CD4-positive, alpha-beta memory T cell (primary cell): ENCODE measurements at regions not wholly inside any gene's neighbourhood (a gene's known extent, or its start where the extent isn't known, plus 50 kb on each side); places are given as distances from the start of the nearest gene placed in this dataset.

ENCODE experiments used
- CTCF ChIA-PET: fragments of 350-600 bp; sonication (Branson Sonifier 250); formaldehyde crosslinking; loops from one replicate; lab custom pipeline; 2021; ENCODE audit warnings: inconsistent platforms; ENCODE audit not compliant: partially characterized antibody; lab: Charles Lee
- POLR2A ChIA-PET: fragments of 350-600 bp; sonication (Branson Sonifier 250); formaldehyde crosslinking; loops from one replicate; lab custom pipeline; 2021; ENCODE audit not compliant: partially characterized antibody; lab: Charles Lee
- DNase-seq, 5 donors: peaks; one replicate each; pipeline versions ENCODE4 v3.0.0 to v3.0.0-alpha.2; 2020 to 2022; ENCODE audit warnings: mixed read lengths in 1 of 5
- H3K27ac ChIP-seq: one replicate; pipeline ENCODE4 v1.7.0; 2013; ENCODE audit warnings: low read depth, low read length
- H3K27me3 ChIP-seq: 2 replicates; pipeline ENCODE4 v1.7.0; 2013; ENCODE audit warnings: mild to moderate bottlenecking, low read length, moderate library complexity; ENCODE audit not compliant: insufficient read depth
- H3K36me3 ChIP-seq: 2 replicates; pipeline ENCODE4 v1.7.0; 2013; ENCODE audit warnings: mild to moderate bottlenecking, low read length, moderate library complexity; ENCODE audit not compliant: insufficient read depth
- H3K4me1 ChIP-seq: 2 replicates; pipeline ENCODE4 v1.7.0; 2013; ENCODE audit warnings: mild to moderate bottlenecking, low read length, moderate library complexity; ENCODE audit not compliant: insufficient read depth
- H3K4me3 ChIP-seq, 2 donors: one replicate each; pipeline ENCODE4 v1.7.0; 2013; ENCODE audit warnings: low read length in 2 of 2, mild to moderate bottlenecking in 1 of 2
- H3K9me3 ChIP-seq, 2 donors: one replicate each; pipeline ENCODE4 v1.7.0; 2013; ENCODE audit warnings: low read length in 2 of 2, control low read depth in 1 of 2; ENCODE audit not compliant: control insufficient read depth in 1 of 2
- H3K27ac Mint-ChIP-seq, 7 donors: one replicate each; pipeline ENCODE4 v1.8.0; 2020 to 2021; ENCODE audit warnings: mixed read lengths in 7 of 7, mild to moderate bottlenecking in 6 of 7, inconsistent platforms in 3 of 7, moderate library complexity in 3 of 7
- H3K27me3 Mint-ChIP-seq, 2 donors: one replicate each; pipeline ENCODE4 v1.8.0; 2020 to 2021; ENCODE audit warnings: mixed read lengths in 2 of 2
- H3K36me3 Mint-ChIP-seq, 2 donors: one replicate each; pipeline ENCODE4 v1.8.0; 2020 to 2021; ENCODE audit warnings: mixed read lengths in 2 of 2, inconsistent platforms in 1 of 2, mild to moderate bottlenecking in 1 of 2
- H3K4me1 Mint-ChIP-seq, 4 donors: one replicate each; pipeline ENCODE4 v1.8.0; 2020 to 2021; ENCODE audit warnings: mixed read lengths in 4 of 4, mild to moderate bottlenecking in 1 of 4
- H3K4me3 Mint-ChIP-seq, 8 donors: one replicate each; pipeline ENCODE4 v1.8.0; 2020 to 2021; ENCODE audit warnings: mixed read lengths in 8 of 8, mild to moderate bottlenecking in 7 of 8, moderate library complexity in 6 of 8, inconsistent platforms in 3 of 8
- H3K9me3 Mint-ChIP-seq, 8 donors: one replicate each; pipeline ENCODE4 v1.8.0; 2020 to 2021; ENCODE audit warnings: mixed read lengths in 8 of 8, mild to moderate bottlenecking in 5 of 8, inconsistent platforms in 3 of 8, moderate library complexity in 1 of 8
- intact Hi-C: fragments of 100-400 bp; cut with micrococcal nuclease; formaldehyde crosslinking; loops from one replicate; pipeline ENCODE4 v1.15.1; 2023

- no peaks in the 10 kb centered on the region for H3K36me3 Mint-ChIP-seq
- POLR2A ChIA-PET = no interaction called here
- Histone ChIP-seq H3K9me3 (no peaks in the 10 kb centered on the region), H3K36me3 (no peaks in the 10 kb centered on the region), H3K27me3 (no peaks in the 10 kb centered on the region), H3K4me3 (no peak overlapping the region), H3K27ac (no peak overlapping the region), H3K4me1 (no peaks in the 10 kb centered on the region)
- no peak overlapping the region for H3K27ac Mint-ChIP-seq
- no peaks in the 10 kb centered on the region for H3K4me1 Mint-ChIP-seq
- CTCF ChIA-PET = interaction anchor here (1.5 to 1.6 kb wide), 2 partner anchors 56 to 67 kb away, joined by 3 to 4 read pairs; partner anchors contain the start of gene MIPEP
- DNase-seq = no peak
- H3K27me3 Mint-ChIP-seq = peaks cover 3 to 7% of the 10 kb centered on the region in 2 donors
- H3K9me3 Mint-ChIP-seq = no peaks in the 10 kb centered on the region
- intact Hi-C loops = no loop called here
- no peak overlapping the region for H3K4me3 Mint-ChIP-seq
These were observed 58.8 kb upstream of the C1QTNF9B start for GRCh38 chr13:23956106-23956505.

- intact Hi-C loops = no loop called here
- Histone ChIP-seq H3K36me3 (no peaks in the 10 kb centered on the region), H3K27me3 (no peaks in the 10 kb centered on the region), H3K4me3 (no peak overlapping the region), H3K4me1 (no peaks in the 10 kb centered on the region), H3K27ac (no peak overlapping the region), H3K9me3 (no peaks in the 10 kb centered on the region)
- H3K27ac Mint-ChIP-seq = no peak overlapping the region
- peaks cover 3 to 7% of the 10 kb centered on the region in 2 donors for H3K27me3 Mint-ChIP-seq
- no peaks in the 10 kb centered on the region for H3K9me3 Mint-ChIP-seq
- H3K4me1 Mint-ChIP-seq = no peaks in the 10 kb centered on the region
- POLR2A ChIA-PET = no interaction called here
- CTCF ChIA-PET = interaction anchor here (0.9 to 1.7 kb wide), 5 partner anchors 9 to 491 kb away, joined by 3 to 6 read pairs (median 3); partner anchors contain the start of gene MIPEP
- no peaks in the 10 kb centered on the region for H3K36me3 Mint-ChIP-seq
- no peak overlapping the region for H3K4me3 Mint-ChIP-seq
- no peak for DNase-seq
These were observed 60.7 kb upstream of the C1QTNF9B start for GRCh38 chr13:23957981-23958380.

DNA sequence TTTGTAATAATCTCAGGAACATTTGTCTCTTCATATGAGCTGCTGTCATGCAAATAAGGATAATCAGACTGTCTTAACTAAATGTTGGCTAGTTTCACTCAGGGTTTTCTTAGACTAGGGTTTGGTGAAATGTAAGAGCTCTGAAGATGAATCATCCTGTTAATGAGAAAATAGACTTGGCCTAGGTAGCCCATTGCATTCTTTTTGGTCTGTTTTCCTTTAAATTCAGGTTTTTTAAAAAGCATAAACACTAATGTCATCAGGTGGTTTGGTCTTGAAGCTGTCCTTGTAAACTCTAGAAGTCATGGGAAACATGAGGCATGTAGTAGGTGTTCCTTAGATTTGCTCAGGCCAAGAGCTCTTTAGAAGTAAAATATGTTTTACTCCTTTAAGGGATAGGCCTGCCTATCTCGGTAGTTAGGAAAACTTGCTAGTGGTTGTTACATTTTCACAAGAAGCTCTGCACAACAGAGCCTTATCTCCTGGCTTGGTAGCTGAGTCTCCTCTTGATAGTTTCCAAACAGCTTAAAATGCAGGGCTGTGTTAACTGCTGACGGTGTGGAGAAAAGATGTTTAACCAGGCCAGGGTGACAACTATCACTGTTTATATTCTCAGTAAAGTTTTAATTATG is 62.0 kb upstream of the C1QTNF9B start:
- no peak overlapping the region for H3K27ac ChIP-seq
- H3K27me3 ChIP-seq = no peaks in the 10 kb centered on the region
- H3K4me3 ChIP-seq = no peak overlapping the region
- H3K4me3 Mint-ChIP-seq = no peak overlapping the region
- H3K9me3 Mint-ChIP-seq = no peaks in the 10 kb centered on the region
- peaks cover 0 to 4% (median 1%) of the 10 kb centered on the region in 4 donors for H3K4me1 Mint-ChIP-seq
- no peaks in the 10 kb centered on the region for H3K36me3 ChIP-seq
- no peak for DNase-seq
- intact Hi-C loops = no loop called here
- ChIA-PET POLR2A (no interaction called here), CTCF (interaction anchor here (0.8 to 2.0 kb wide), 7 partner anchors 17 to 552 kb away, joined by 3 to 6 read pairs (median 3); no protein-coding TSS in a partner anchor)
- H3K4me1 ChIP-seq = no peaks in the 10 kb centered on the region
- no peak overlapping the region for H3K27ac Mint-ChIP-seq
- no peaks in the 10 kb centered on the region for H3K36me3 Mint-ChIP-seq
- H3K27me3 Mint-ChIP-seq = peaks cover under 1 to 5% of the 10 kb centered on the region in 2 donors
- no peaks in the 10 kb centered on the region for H3K9me3 ChIP-seq

GRCh38 chr13:23960566-23961156 is 63.4 kb upstream of the C1QTNF9B start:
- H3K9me3 ChIP-seq = no peaks in the 10 kb centered on the region
- no peaks in the 10 kb centered on the region for H3K36me3 ChIP-seq
- POLR2A ChIA-PET = no interaction called here
- Mint-ChIP-seq H3K27ac (no peak overlapping the region), H3K9me3 (no peaks in the 10 kb centered on the region), H3K36me3 (no peaks in the 10 kb centered on the region), H3K27me3 (no peaks in the 10 kb centered on the region), H3K4me1 (peaks cover 0 to 8% (median 3%) of the 10 kb centered on the region in 4 donors), H3K4me3 (no peak overlapping the region)
- no peak overlapping the region for H3K4me3 ChIP-seq
- DNase-seq = peak in 2 of 5 donors; percentile 17 to 19
- no peaks in the 10 kb centered on the region for H3K4me1 ChIP-seq
- intact Hi-C loops = loop anchor here (1.0 kb wide), 1 partner anchor 494 kb away; no protein-coding TSS in a partner anchor
- H3K27me3 ChIP-seq = no peaks in the 10 kb centered on the region
- CTCF ChIA-PET = interaction anchor here (0.6 to 2.5 kb wide), 11 partner anchors 10 to 342 kb away, joined by 3 to 11 read pairs (median 4); partner anchors contain the start of gene C1QTNF9B
- H3K27ac ChIP-seq = no peak overlapping the region

GRCh38 chr13:23963184-23963931 is 66.1 kb upstream of the C1QTNF9B start:
- no peaks in the 10 kb centered on the region for H3K27me3 Mint-ChIP-seq
- Histone ChIP-seq H3K36me3 (no peaks in the 10 kb centered on the region), H3K27me3 (no peaks in the 10 kb centered on the region), H3K9me3 (no peaks in the 10 kb centered on the region), H3K27ac (no peak overlapping the region), H3K4me1 (peaks cover 10% of the 10 kb centered on the region), H3K4me3 (no peak overlapping the region)
- H3K36me3 Mint-ChIP-seq = no peaks in the 10 kb centered on the region
- no peak for DNase-seq
- no peaks in the 10 kb centered on the region for H3K9me3 Mint-ChIP-seq
- H3K27ac Mint-ChIP-seq = peak overlapping the region in 1 of 7 donors; percentile 6
- CTCF ChIA-PET = no interaction called here
- H3K4me1 Mint-ChIP-seq = peaks cover 10 to 28% (median 18%) of the 10 kb centered on the region in 4 donors
- intact Hi-C loops = no loop called here
- POLR2A ChIA-PET = interaction anchor here (0.8 kb wide), 1 partner anchor 197 kb away, joined by 3 read pairs; no protein-coding TSS in a partner anchor
- H3K4me3 Mint-ChIP-seq = no peak overlapping the region

GRCh38 chr13:23963947-23964346 is 66.6 kb upstream of the C1QTNF9B start:
- ChIA-PET POLR2A (interaction anchor here (0.8 kb wide), 1 partner anchor 196 kb away, joined by 3 read pairs; no protein-coding TSS in a partner anchor), CTCF (interaction anchor here (1.1 kb wide), 1 partner anchor 265 kb away, joined by 3 read pairs; no protein-coding TSS in a partner anchor)
- no peaks in the 10 kb centered on the region for H3K36me3 Mint-ChIP-seq
- no peak overlapping the region for H3K4me3 ChIP-seq
- no peaks in the 10 kb centered on the region for H3K9me3 Mint-ChIP-seq
- no peak for DNase-seq
- H3K4me3 Mint-ChIP-seq = peak overlapping the region in 1 of 8 donors; percentile 31
- no peaks in the 10 kb centered on the region for H3K27me3 Mint-ChIP-seq
- no peaks in the 10 kb centered on the region for H3K27me3 ChIP-seq
- peak overlapping the region in 3 of 7 donors; percentile 6 to 56 (median 36) for H3K27ac Mint-ChIP-seq
- H3K27ac ChIP-seq = no peak overlapping the region
- peaks cover 10 to 28% (median 18%) of the 10 kb centered on the region in 4 donors for H3K4me1 Mint-ChIP-seq
- intact Hi-C loops = no loop called here
- H3K9me3 ChIP-seq = no peaks in the 10 kb centered on the region
- H3K36me3 ChIP-seq = no peaks in the 10 kb centered on the region
- peaks cover 10% of the 10 kb centered on the region for H3K4me1 ChIP-seq
